Mononuclear cell (primary cell): ENCODE measurements at regions not wholly inside any gene's neighbourhood (a gene's known extent, or its start where the extent isn't known, plus 50 kb on each side); places are given as distances from the start of the nearest gene placed in this dataset.

Source experiments
- H3K27me3 ChIP-seq: 2 replicates; pipeline ENCODE4 v1.6.0; 2011; ENCODE audit warnings: low read length, control low read depth; ENCODE audit not compliant: insufficient read depth
- H3K4me1 ChIP-seq: 2 replicates; pipeline ENCODE4 v1.5.1; 2011; ENCODE audit warnings: mild to moderate bottlenecking, low read length, control low read depth; ENCODE audit not compliant: insufficient read depth
- H3K4me3 ChIP-seq: 2 replicates; pipeline ENCODE4 v1.5.1; 2011; ENCODE audit warnings: mild to moderate bottlenecking, low read length, moderate library complexity
- H3K9me3 ChIP-seq: 2 replicates; pipeline ENCODE4 v1.5.1; 2011; ENCODE audit warnings: low read depth, mild to moderate bottlenecking, control low read depth, low read length

DNA sequence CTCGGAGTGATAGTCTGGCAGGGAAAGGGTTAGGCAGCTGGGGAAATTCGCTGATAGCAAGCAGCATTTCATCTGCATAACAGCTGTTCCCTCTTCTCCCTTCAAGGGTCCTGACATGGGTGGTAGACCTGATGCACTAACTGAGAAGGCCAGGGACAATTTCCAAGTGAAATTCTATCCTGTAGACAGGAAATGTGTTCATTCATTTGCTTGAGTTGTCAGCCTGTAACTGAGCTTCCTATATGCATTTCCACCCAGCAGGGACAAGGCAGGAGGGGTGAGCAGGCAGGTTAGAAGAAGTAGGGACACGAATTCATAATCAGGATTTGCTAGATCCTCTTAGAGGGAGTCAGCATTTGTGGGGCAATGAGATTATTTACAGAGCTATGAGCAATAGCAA lies 154.3 kb upstream of the NCAM1 start:
- Histone ChIP-seq H3K27me3 (no peaks in the 10 kb centered on the region), H3K9me3 (no peaks in the 10 kb centered on the region), H3K4me3 (no peak overlapping the region), H3K4me1 (no peaks in the 10 kb centered on the region)

DNA sequence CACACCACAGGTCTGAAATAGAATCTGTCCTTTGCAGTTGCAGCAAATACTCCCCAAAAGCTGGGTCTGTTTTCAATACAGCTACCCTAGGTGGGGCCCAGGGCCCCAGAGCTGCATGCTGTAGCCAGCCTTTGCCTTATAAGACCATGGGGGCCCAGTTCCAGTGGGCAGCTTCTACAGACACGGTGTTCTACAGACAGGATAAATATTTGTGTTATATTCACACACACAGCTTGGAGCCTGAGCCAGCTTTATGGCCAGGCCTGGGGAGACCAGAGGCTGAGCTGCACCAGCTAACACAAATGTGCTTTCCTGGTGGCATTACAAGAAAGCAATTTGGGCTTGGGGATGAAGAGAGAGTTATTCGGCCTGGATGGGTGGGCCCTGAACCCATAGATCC lies 151.8 kb upstream of the NCAM1 start:
- no peaks in the 10 kb centered on the region for H3K9me3 ChIP-seq
- H3K4me3 ChIP-seq: no peak overlapping the region
- H3K27me3 ChIP-seq: no peaks in the 10 kb centered on the region
- H3K4me1 ChIP-seq: no peaks in the 10 kb centered on the region

DNA sequence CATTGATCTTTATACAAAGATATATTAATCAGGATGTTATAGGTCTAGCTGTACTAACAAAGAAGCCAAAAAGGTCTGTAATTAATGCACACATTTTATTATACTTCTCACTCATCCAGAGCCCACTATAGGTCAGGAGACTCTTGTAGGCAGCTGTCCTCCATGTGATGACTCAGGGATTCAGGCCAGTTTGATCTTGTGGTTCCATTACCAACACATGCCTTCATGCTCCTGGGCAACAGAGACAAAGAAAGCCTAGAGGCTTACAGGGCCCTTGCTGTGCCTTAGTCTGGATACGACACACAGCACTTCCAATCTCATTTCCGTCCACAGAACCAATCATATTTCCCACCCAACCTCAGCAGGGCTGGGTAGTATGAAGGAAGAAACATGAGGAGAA lies 150.3 kb upstream of the NCAM1 start:
- H3K4me1 ChIP-seq: no peaks in the 10 kb centered on the region
- no peak overlapping the region for H3K4me3 ChIP-seq
- no peaks in the 10 kb centered on the region for H3K9me3 ChIP-seq
- H3K27me3 ChIP-seq: no peaks in the 10 kb centered on the region

DNA sequence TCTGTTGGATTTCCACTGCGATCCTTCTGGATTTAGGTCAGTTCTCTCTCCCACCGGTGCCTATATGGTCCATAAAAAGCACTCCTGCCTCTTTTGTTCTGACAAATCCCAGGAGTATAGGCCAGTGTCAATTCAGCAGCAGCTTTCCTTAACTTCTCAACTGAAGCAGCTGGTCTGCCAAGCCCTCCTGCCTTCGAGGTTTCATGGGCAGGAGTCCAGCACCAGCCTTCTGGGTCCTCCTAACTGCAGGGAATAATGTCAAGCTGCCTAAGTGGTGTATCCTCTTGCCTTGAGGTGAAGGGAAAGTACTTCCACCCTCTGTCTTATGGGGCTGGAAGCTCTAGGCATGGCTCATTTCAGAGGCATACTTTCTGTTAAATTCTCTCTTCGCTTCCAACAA lies 149.4 kb upstream of the NCAM1 start:
- Histone ChIP-seq H3K27me3 (no peaks in the 10 kb centered on the region), H3K4me3 (no peak overlapping the region), H3K9me3 (no peaks in the 10 kb centered on the region), H3K4me1 (no peaks in the 10 kb centered on the region)

DNA sequence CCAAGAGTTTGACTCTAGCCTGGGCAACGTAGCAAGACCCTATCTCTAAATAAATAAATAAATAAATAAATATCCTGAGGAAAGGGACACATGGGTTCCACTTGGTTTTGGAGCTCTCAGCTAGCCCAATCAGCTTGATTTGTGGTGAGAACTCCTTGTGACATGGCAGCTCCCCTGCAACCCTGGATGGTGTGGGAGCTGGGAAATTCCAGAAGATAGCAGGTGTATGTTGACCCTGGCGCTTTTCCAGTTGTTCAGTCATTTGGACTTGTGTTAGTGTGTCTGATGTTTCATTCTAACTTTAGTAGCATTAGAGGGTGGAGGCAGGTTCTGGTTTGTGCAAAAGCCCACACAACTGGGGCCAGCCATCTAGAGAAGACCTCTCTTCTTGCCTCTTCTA lies 148.5 kb upstream of the NCAM1 start:
- H3K4me1 ChIP-seq: no peaks in the 10 kb centered on the region
- no peak overlapping the region for H3K4me3 ChIP-seq
- no peaks in the 10 kb centered on the region for H3K9me3 ChIP-seq
- no peaks in the 10 kb centered on the region for H3K27me3 ChIP-seq

DNA sequence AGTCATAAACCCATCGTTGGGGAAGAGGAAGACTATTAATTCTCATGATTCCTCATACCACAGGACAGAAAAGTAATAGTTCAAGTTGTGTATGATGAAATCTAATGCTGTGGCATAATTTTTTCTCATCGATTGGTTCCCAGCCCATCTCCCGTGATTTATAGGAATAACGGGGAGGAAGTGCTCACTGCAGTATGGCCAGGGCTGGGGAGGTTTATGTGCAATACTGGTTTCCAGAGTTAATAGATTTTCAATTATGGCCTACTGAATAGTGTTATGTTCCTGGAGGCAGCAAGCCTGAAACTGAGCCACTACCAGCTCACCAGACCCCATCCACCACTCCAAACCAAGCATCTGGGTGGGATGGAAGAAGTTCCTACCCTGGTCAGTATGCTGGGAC lies 147.1 kb upstream of the NCAM1 start:
- Histone ChIP-seq H3K9me3 (no peaks in the 10 kb centered on the region), H3K4me1 (no peaks in the 10 kb centered on the region), H3K27me3 (no peaks in the 10 kb centered on the region), H3K4me3 (no peak overlapping the region)

DNA sequence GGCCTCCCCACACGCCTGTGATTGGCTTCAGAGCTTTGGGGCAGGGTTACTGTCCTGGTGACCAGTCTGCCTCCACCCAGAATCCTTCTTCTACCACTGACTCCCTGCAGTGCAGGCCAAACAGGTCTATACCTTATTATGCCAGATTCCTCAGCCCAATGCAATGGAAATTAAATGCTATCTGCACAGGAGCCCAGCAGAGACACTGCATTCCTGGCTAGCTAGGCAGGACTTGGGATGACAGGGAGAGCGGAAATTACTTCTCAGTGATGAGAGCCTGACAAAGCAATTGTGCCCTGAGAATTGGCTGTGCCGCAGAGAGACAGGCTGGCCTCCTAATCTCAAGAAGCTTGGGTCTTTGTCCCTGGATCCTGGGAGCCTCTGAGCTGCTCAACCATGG lies 143.8 kb upstream of the NCAM1 start:
- Histone ChIP-seq H3K27me3 (no peaks in the 10 kb centered on the region), H3K4me3 (no peak overlapping the region), H3K4me1 (no peaks in the 10 kb centered on the region), H3K9me3 (no peaks in the 10 kb centered on the region)

DNA sequence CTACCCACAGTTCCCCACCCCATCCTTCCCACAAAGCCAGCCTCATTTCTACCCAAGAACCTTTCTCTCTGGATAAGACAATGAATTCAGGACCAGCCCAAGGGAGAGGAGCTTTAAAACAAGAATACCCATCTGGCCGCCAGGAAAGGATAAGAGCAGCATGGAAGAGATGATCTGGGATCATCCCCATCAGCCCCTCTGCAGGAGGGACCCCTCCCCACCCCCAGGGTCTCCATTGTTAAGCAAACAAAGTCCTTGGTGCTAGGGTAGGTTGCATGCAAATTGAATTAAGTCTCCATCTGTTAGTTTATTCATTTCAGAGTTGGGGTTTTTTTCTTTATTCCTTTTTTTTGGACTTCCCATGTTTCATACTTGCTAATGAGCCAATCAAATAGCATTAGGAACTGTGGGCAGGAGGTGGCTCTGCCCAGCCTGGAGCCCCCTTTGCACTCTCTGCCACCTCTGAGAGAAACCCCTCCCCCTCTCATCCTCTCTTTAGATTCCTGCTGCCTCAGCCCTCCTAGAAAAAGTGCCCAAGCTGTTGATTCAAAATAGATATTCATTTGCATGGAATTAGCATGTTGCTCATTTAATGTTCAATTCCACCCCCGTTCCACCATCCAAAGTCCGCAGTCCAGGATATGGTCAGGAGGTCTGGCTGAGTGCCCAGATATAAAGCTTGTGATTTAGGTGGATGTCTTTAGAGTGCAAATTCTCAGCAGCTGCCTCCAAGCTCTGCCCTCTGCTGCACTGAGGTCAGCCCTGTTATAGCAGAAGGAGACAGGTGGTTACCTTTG lies 138.5 kb upstream of the NCAM1 start:
- Histone ChIP-seq H3K27me3 (no peaks in the 10 kb centered on the region), H3K9me3 (no peaks in the 10 kb centered on the region), H3K4me1 (no peaks in the 10 kb centered on the region)

DNA sequence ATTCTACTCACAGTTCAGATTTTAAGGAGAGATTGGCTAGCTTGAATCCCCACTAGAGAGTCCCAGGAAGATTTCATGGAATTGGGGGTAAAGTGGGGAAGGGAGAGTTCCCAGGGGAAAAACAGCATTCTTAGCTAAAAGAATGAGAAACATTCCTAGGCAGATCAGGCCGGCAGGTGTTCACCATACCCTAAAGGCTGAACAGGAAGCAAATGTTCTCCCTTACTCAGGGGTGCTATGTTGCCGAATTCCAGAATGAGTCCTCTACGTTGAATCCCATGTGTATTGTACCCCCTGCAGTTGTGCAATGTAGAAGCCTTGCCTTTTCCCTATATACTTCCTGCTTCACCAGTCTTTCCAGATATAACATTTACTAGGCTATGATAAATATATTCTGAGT lies 135.2 kb upstream of the NCAM1 start:
- Histone ChIP-seq H3K27me3 (no peaks in the 10 kb centered on the region), H3K4me1 (no peaks in the 10 kb centered on the region), H3K4me3 (no peak overlapping the region), H3K9me3 (no peaks in the 10 kb centered on the region)

More for the DNA sequence above, 138.5 kb upstream of the NCAM1 start:
- H3K4me3 ChIP-seq: no peak overlapping the region

DNA sequence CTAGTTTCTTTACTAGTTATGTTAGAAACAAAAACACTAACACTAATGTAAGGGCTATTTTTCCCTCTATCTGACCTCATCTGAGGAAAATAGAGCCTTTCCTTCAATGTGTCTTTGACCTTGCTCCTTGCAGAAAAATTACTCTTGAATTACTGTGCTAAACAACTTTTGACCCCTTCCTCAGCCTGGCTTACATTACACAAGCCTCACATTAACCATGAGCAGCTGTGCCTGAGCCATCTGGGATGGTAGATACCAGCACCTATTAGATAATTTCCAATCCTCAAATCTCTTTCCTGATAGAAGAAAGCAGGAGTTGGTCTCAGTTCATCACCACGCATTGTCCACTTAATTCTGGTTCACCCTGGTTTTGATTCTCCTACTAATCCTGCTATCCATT lies 134.4 kb upstream of the NCAM1 start:
- H3K9me3 ChIP-seq: no peaks in the 10 kb centered on the region
- H3K4me1 ChIP-seq: no peaks in the 10 kb centered on the region
- no peak overlapping the region for H3K4me3 ChIP-seq
- no peaks in the 10 kb centered on the region for H3K27me3 ChIP-seq

DNA sequence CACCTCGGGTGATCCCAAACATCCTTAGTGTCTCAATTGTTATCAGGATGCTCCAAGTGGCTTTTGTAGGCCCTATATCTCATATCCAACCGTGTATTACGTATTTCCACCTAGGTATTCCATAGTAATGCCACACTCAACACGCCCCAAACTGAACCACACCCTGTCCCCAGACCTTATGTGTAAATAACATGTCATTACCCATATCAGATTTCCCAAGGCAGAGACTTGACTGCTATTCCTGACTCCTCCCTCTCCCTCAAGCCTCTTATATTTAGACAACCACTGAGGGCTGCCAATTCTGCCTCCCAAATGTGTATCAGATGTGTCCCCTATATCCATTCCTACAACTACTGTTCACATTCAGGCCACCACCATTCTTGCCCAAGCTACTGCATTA lies 132.8 kb upstream of the NCAM1 start:
- H3K4me1 ChIP-seq: no peaks in the 10 kb centered on the region
- H3K27me3 ChIP-seq: no peaks in the 10 kb centered on the region
- H3K4me3 ChIP-seq: no peak overlapping the region
- no peaks in the 10 kb centered on the region for H3K9me3 ChIP-seq

DNA sequence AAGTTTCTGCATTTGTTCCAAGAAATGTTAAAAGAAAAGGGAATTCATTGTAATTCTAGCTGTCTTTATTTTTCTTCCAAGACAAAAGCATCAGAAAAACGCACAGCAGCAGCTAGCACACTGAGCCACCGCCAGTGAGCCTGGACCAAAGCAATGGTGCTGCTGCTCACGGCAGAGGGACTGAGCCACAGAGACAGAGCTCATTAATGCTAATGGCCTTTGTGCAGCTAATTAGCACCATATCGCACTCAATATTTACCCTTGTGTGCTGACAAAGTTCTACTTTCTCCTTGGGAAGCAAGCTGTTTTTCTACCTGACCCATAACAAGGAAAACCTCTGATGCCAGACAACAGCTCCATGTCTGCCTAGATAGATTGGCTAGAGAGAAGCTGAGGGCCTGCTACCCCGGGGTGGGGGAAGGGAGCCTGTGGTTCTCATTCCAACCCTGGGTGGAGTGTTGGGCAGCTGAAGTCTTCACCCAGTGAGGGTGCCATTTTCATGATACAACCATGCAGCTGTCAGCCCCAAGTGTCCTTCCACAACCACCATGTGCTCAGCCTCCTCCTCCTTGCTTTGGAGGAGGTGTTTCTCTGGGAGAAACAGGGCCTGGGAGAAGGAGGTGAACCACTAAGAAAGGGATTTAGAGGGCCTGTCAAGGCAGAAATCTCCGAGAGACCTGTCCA lies 131.1 kb upstream of the NCAM1 start:
- Histone ChIP-seq H3K27me3 (no peaks in the 10 kb centered on the region), H3K4me1 (no peaks in the 10 kb centered on the region), H3K4me3 (no peak overlapping the region), H3K9me3 (no peaks in the 10 kb centered on the region)

DNA sequence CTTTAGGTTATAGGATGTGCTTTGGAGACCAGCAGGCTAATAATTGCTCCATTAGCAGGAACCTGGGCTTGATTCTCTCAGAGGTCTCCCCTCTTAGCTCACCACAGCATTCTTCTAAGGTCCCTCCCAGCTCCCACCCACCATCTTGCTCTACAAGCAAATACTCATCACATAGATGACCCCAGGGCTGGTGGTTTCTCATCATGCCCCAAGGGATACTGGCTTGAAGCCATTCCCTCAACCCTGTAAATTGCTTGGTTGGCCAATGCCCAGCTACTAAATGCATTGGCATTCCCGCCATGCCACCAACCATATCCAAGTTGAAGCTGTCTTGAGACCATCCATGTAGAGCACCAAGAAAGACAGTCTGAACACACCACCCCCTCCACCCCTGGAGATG lies 130.2 kb upstream of the NCAM1 start:
- no peak overlapping the region for H3K4me3 ChIP-seq
- H3K27me3 ChIP-seq: no peaks in the 10 kb centered on the region
- no peaks in the 10 kb centered on the region for H3K9me3 ChIP-seq
- H3K4me1 ChIP-seq: no peaks in the 10 kb centered on the region

DNA sequence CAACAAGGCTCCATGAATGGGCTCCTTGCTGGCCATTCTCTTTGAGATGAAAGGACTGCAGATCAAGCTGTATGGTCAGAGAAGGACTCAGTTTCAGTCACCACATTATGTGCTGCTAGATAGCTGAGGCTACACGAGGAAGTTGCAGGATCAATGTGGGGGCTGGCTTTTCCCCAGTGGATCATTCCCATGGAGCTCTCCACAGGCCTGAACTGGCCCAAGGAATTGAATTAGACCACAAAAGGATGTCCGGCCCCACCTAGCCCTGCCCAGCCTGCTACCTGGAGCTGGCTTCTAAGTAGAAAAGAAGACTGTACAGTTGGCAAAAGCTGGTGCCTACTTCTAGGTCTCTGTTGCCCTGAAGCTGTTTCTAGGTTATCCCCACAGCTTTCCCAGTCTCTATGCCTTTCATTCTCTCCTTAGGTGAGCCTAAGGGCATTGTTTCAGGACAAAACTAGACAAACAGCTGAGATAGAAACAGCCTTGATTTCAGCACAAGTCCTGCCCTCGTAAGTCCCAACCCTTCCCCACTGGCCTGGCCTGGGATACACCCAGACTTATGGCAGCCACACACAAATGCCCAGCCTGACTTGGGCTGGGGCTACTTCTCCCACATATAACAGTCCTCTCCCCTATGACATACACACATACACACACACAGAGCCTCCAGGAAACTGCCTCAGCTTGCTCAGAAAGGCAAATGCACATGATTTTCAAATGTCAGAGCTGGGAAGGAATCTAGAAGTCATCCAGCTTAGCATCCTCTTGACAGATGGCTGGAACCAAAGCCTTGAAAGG lies 129.1 kb upstream of the NCAM1 start:
- H3K4me1 ChIP-seq: no peaks in the 10 kb centered on the region
- H3K4me3 ChIP-seq: no peak overlapping the region
- no peaks in the 10 kb centered on the region for H3K27me3 ChIP-seq
- no peaks in the 10 kb centered on the region for H3K9me3 ChIP-seq

DNA sequence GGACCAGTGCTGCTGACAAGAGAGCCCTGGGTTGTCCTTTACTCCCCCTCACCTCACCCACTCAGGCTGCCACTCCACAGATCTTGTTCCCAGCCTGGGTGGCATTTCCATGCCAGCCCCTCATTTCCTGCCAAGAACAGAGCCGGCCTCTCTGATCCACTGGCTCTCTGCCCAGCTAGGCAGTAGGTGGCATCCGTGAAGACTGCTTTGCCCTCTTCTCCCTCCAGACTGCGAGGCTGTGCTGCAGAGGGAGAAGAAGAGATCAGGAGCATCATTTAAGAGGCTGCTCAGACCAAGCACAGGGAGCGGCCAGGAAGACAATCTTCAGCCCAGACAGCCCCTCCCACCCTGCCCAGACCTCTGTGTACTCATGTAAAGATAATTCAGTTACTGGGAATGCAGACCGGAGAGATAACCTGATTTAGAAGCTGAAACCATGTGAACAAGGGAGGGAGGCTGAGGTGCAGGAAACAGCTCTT lies 126.9 kb upstream of the NCAM1 start:
- H3K4me3 ChIP-seq: no peak overlapping the region
- H3K9me3 ChIP-seq: no peaks in the 10 kb centered on the region
- no peaks in the 10 kb centered on the region for H3K4me1 ChIP-seq
- no peaks in the 10 kb centered on the region for H3K27me3 ChIP-seq
